K562 (cell line): ENCODE measurements at regions not wholly inside any gene's neighbourhood (a gene's known extent, or its start where the extent isn't known, plus 50 kb on each side); places are given as distances from the start of the nearest gene placed in this dataset.

Experiments
- CBX3 ChIP-seq, 2 experiments: IDR thresholded peaks; 1 replicate in 1 of 2; 2 replicates in 1 of 2; pipeline ENCODE4 v1.6.1; 2012; ENCODE audit warnings: inconsistent platforms in 2 of 2, low read length in 2 of 2, borderline replicate concordance in 1 of 2, control low read depth in 1 of 2
- DPF2 ChIP-seq: fragments of 450-650 bp; IDR thresholded peaks from 2 replicates; pipeline ENCODE4 v1.6.1; 2016
- EP400 ChIP-seq: fragments of 450-650 bp; IDR thresholded peaks from 2 replicates; pipeline ENCODE4 v1.6.1; 2017; ENCODE audit warnings: antibody characterized with exemption, mild to moderate bottlenecking, moderate library complexity
- FOXK1 ChIP-seq: sonication (generic); formaldehyde crosslinking; IDR thresholded peaks from 2 replicates; pipeline ENCODE4 v1.8.0; 2022; ENCODE audit warnings: missing genetic modification reagents, mild to moderate bottlenecking, borderline replicate concordance
- HNRNPK ChIP-seq: fragments of 200-400 bp; formaldehyde crosslinking; IDR thresholded peaks from one replicate; pipeline ENCODE4 v1.6.1; 2018; ENCODE audit warnings: mild to moderate bottlenecking, low read depth, low read length; ENCODE audit not compliant: poor library complexity, severe bottlenecking
- ILK ChIP-seq: fragments of 450-650 bp; IDR thresholded peaks from 2 replicates; pipeline ENCODE4 v1.6.1; 2016; ENCODE audit warnings: missing genetic modification characterization, low read depth, mild to moderate bottlenecking, missing compliant biosample characterization, moderate library complexity, borderline replicate concordance
- KLF6 ChIP-seq: fragments of 250-450 bp; sonication (Bioruptor Pico); IDR thresholded peaks from 2 replicates; pipeline ENCODE4 v1.4.0; 2020; ENCODE audit warnings: mild to moderate bottlenecking, moderate library complexity, borderline replicate concordance
- MAZ ChIP-seq, 2 experiments: fragments of 450-650 bp in 1 of 2; sonication (generic) in 1 of 2; formaldehyde crosslinking; IDR thresholded peaks in 1 of 2; conservative IDR thresholded peaks in 1 of 2; 2 replicates each; pipeline versions ENCODE4 v1.4.0 to v1.5.0; 2020; ENCODE audit warnings: mild to moderate bottlenecking in 1 of 2, missing genetic modification reagents in 1 of 2
- NFXL1 ChIP-seq: fragments of 450-650 bp; formaldehyde crosslinking; IDR thresholded peaks from 2 replicates; pipeline ENCODE4 v1.4.0; 2021; ENCODE audit warnings: mild to moderate bottlenecking
- NRF1 ChIP-seq, 2 experiments: fragments of 450-650 bp; IDR thresholded peaks in 1 of 2; conservative IDR thresholded peaks in 1 of 2; 2 replicates each; pipeline ENCODE4 v1.6.1; 2014; ENCODE audit warnings: mild to moderate bottlenecking in 2 of 2
- POLR2H ChIP-seq: IDR thresholded peaks from 2 replicates; pipeline ENCODE4 v1.6.1; 2016; ENCODE audit warnings: missing genetic modification characterization, low read depth, mild to moderate bottlenecking, control low read depth, missing compliant biosample characterization, moderate library complexity
- POLR3A ChIP-seq: IDR thresholded peaks from 2 replicates; pipeline ENCODE4 v1.6.1; 2011; ENCODE audit warnings: borderline replicate concordance, mild to moderate bottlenecking, moderate library complexity; ENCODE audit not compliant: insufficient read length, insufficient read depth; ENCODE audit errors: extremely low read depth
- PTTG1 ChIP-seq: fragments of 450-650 bp; IDR thresholded peaks from 2 replicates; pipeline ENCODE4 v1.6.1; 2016; ENCODE audit warnings: low read depth, mild to moderate bottlenecking, missing genetic modification characterization, missing compliant biosample characterization
- TEAD1 ChIP-seq, 2 experiments: fragments of 450-650 bp in 1 of 2; sonication (generic) in 1 of 2; formaldehyde crosslinking; IDR thresholded peaks; 2 replicates each; pipeline versions ENCODE4 v1.4.0 to v1.8.0; 2020 to 2022; ENCODE audit warnings: mild to moderate bottlenecking in 2 of 2, missing genetic modification reagents in 1 of 2
- TRIM24 ChIP-seq, 2 experiments: fragments of 450-650 bp; IDR thresholded peaks; 2 replicates each; pipeline ENCODE4 v1.6.1; 2016
- XRCC3 ChIP-seq: fragments of 450-650 bp; IDR thresholded peaks from 2 replicates; pipeline ENCODE4 v1.6.1; 2017; ENCODE audit warnings: mild to moderate bottlenecking, moderate library complexity
- ZBTB1 ChIP-seq: sonication (generic); formaldehyde crosslinking; IDR thresholded peaks from 2 replicates; pipeline ENCODE4 v1.8.1; 2023; ENCODE audit warnings: missing genetic modification reagents, low read depth, mild to moderate bottlenecking, borderline replicate concordance
- ZBTB8A ChIP-seq: fragments of 450-650 bp; IDR thresholded peaks from 2 replicates; pipeline ENCODE4 v1.6.1; 2018; ENCODE audit warnings: mild to moderate bottlenecking, moderate library complexity; ENCODE audit not compliant: partially characterized antibody
- ZNF165 ChIP-seq: fragments of 250-450 bp; sonication (Bioruptor Pico); IDR thresholded peaks from 2 replicates; pipeline ENCODE4 v1.4.0; 2020; ENCODE audit warnings: borderline replicate concordance
- ZNF253 ChIP-seq: fragments of 250-450 bp; sonication (Bioruptor Pico); conservative IDR thresholded peaks from 2 replicates; pipeline ENCODE4 v1.6.1; 2021; ENCODE audit warnings: mild to moderate bottlenecking
- TF ChIP-seq, protein P1 (sequence below): fragments of 250-450 bp; sonication (Bioruptor Pico); IDR thresholded peaks from 2 replicates; pipeline ENCODE4 v1.5.0; 2020; ENCODE audit warnings: mild to moderate bottlenecking, borderline replicate concordance
- TF ChIP-seq, protein P2 (sequence below), 2 experiments: fragments of 450-650 bp; IDR thresholded peaks; 2 replicates each; pipeline ENCODE4 v1.6.1; 2016
- TF ChIP-seq, protein P3 (sequence below): fragments of 450-650 bp; IDR thresholded peaks from 2 replicates; pipeline ENCODE4 v1.6.1; 2014; ENCODE audit warnings: low read depth, mild to moderate bottlenecking, moderate library complexity, borderline replicate concordance

DNA sequence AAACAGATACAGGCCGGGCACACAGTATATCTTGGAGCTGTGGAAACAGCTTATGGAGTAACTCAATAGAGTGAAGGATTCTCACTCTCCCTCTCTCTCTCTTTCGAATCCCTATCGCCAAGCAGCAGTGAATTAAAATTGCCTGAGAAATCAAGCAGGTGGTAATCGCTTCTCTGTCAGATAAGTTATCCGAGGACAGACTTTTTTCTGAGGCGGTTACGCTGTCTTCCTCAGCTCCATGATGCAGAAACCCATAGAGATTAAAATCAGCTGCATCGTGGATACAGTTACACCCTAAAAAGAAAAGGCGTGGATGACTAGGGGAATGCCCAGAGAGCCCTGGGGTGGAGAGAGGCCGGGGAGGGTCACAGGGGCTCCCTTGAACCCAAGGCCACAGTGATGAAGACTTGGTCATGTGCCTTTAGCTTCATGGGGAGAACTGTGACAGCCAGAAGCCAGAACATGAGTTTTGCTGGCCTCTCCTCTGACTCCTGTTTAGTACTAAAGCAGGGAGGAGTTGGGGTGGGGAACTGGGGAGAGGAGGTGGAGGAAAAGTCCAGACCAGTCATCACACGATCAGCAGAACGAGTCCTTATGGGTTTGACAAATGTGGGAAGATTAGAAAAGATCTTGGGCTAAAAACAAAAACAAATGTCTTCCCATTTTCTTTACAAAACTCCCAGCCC lies 138.8 kb upstream of the JARID2 start (continued):
- TF ChIP-seq CBX3 (IDR thresholded peaks at IDR 0.05; ENCODE audit: borderline replicate concordance in 1 of 2, low read length in 2 of 2) (0 out of 3 replicates have a peak, but pooled peaks of 1 of the 2 experiments have one; percentile 64), TEAD1 (CRISPR knock-in tag; IDR thresholded peaks at IDR 0.05) (peak in 1 of 2 experiments; percentile 52; a peak in 1 of 4 replicates), ZBTB1 (CRISPR knock-in tag) (no peak), ILK (no peak), TRIM24 (IDR thresholded peaks at IDR 0.05) (peak; percentile 67 to 76; a peak in 2 of 4 replicates), ZNF253 (CRISPR knock-in tag) (no peak), ZNF165 (CRISPR knock-in tag) (0 out of 2 replicates have a peak, but pooled peaks have one; percentile 69), EP400 (peak; percentile 47), DPF2 (peak; percentile 86), POLR3A (no peak), FOXK1 (CRISPR knock-in tag) (no peak), MAZ (CRISPR knock-in tag; conservative IDR thresholded peaks at IDR 0.05 in 1 of 2, IDR thresholded peaks at IDR 0.05 in 1 of 2) (peak; percentile 27 to 58; a peak in 2 of 4 replicates), POLR2H (no peak), ZBTB8A (no peak), KLF6 (CRISPR knock-in tag) (peak; percentile 45; the same call in 1 of the 2 replicates), NRF1 (conservative IDR thresholded peaks at IDR 0.05 in 1 of 2, IDR thresholded peaks at IDR 0.05 in 1 of 2) (peak in 1 of 2 experiments; percentile 14; a peak in 1 of 4 replicates), NFXL1 (CRISPR knock-in tag) (0 out of 2 replicates have a peak, but pooled peaks have one; percentile 48), XRCC3 (no peak), PTTG1 (no peak), HNRNPK (no peak)
- TF ChIP-seq, protein P1, sequence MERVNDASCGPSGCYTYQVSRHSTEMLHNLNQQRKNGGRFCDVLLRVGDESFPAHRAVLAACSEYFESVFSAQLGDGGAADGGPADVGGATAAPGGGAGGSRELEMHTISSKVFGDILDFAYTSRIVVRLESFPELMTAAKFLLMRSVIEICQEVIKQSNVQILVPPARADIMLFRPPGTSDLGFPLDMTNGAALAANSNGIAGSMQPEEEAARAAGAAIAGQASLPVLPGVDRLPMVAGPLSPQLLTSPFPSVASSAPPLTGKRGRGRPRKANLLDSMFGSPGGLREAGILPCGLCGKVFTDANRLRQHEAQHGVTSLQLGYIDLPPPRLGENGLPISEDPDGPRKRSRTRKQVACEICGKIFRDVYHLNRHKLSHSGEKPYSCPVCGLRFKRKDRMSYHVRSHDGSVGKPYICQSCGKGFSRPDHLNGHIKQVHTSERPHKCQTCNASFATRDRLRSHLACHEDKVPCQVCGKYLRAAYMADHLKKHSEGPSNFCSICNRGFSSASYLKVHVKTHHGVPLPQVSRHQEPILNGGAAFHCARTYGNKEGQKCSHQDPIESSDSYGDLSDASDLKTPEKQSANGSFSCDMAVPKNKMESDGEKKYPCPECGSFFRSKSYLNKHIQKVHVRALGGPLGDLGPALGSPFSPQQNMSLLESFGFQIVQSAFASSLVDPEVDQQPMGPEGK, result no peak
- TF ChIP-seq, protein P2, sequence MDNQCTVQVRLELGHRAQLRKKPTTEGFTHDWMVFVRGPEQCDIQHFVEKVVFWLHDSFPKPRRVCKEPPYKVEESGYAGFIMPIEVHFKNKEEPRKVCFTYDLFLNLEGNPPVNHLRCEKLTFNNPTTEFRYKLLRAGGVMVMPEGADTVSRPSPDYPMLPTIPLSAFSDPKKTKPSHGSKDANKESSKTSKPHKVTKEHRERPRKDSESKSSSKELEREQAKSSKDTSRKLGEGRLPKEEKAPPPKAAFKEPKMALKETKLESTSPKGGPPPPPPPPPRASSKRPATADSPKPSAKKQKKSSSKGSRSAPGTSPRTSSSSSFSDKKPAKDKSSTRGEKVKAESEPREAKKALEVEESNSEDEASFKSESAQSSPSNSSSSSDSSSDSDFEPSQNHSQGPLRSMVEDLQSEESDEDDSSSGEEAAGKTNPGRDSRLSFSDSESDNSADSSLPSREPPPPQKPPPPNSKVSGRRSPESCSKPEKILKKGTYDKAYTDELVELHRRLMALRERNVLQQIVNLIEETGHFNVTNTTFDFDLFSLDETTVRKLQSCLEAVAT (IDR thresholded peaks at IDR 0.05), result no peak
- TF ChIP-seq, protein P3, sequence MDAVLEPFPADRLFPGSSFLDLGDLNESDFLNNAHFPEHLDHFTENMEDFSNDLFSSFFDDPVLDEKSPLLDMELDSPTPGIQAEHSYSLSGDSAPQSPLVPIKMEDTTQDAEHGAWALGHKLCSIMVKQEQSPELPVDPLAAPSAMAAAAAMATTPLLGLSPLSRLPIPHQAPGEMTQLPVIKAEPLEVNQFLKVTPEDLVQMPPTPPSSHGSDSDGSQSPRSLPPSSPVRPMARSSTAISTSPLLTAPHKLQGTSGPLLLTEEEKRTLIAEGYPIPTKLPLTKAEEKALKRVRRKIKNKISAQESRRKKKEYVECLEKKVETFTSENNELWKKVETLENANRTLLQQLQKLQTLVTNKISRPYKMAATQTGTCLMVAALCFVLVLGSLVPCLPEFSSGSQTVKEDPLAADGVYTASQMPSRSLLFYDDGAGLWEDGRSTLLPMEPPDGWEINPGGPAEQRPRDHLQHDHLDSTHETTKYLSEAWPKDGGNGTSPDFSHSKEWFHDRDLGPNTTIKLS, result no peak; the same call in 1 of the 2 replicates
